IMR-90 (cell line): ENCODE measurements at regions not wholly inside any gene's neighbourhood (a gene's known extent, or its start where the extent isn't known, plus 50 kb on each side); places are given as distances from the start of the nearest gene placed in this dataset.

Experiments
- CEBPB ChIP-seq: IDR thresholded peaks from 2 replicates; pipeline ENCODE4 v1.6.1; 2012; ENCODE audit warnings: low read depth, low read length, improper control_type of control experiment
- ELK1 ChIP-seq: fragments of 150-350 bp; IDR thresholded peaks from 2 replicates; pipeline ENCODE4 v1.6.1; 2016; ENCODE audit warnings: low read depth, mild to moderate bottlenecking, low read length, moderate library complexity, borderline replicate concordance
- TF ChIP-seq, protein P1 (sequence below): conservative IDR thresholded peaks from 2 replicates; pipeline ENCODE4 v1.5.1; 2012; ENCODE audit warnings: mild to moderate bottlenecking, low read depth, low read length, improper control_type of control experiment

DNA sequence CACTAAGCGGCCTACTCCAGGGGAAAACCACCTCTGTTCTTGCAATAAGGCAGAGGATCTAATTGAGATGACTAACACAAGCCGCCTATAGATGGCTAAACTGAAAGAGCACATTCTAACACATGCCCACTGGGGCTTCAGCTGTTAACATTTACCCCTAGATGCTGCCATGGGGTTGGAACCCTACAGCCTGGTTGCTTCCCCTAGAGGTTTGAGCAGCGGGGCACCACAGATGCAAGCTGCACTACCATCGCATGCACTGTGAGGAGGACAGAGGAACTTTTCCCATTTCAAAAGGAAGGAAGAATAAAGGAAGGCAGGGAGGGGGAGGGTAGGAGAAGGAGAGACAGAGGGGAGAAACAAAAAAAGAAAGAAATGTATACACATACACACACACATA, 465.8 kb upstream of the PCDH15 start:
- TF ChIP-seq, protein P1, sequence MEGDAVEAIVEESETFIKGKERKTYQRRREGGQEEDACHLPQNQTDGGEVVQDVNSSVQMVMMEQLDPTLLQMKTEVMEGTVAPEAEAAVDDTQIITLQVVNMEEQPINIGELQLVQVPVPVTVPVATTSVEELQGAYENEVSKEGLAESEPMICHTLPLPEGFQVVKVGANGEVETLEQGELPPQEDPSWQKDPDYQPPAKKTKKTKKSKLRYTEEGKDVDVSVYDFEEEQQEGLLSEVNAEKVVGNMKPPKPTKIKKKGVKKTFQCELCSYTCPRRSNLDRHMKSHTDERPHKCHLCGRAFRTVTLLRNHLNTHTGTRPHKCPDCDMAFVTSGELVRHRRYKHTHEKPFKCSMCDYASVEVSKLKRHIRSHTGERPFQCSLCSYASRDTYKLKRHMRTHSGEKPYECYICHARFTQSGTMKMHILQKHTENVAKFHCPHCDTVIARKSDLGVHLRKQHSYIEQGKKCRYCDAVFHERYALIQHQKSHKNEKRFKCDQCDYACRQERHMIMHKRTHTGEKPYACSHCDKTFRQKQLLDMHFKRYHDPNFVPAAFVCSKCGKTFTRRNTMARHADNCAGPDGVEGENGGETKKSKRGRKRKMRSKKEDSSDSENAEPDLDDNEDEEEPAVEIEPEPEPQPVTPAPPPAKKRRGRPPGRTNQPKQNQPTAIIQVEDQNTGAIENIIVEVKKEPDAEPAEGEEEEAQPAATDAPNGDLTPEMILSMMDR = no peak
- no peak for TF ChIP-seq CEBPB
- no peak for TF ChIP-seq ELK1
